Right lobe of liver (tissue), 6 donors: ENCODE measurements at regions not wholly inside any gene's neighbourhood (a gene's known extent, or its start where the extent isn't known, plus 50 kb on each side); places are given as distances from the start of the nearest gene placed in this dataset.
A peak's percentile ranks its signal among the peaks of the same experiment; 100 is the strongest.

ENCODE experiments used
- ATAC-seq, 4 donors: fragments of 200-7000 bp; cut with Tn5 transposase; one replicate each; pipeline ENCODE4 v1.9.1; 2020; ENCODE audit warnings: mild to moderate bottlenecking in 4 of 4, moderate library complexity in 4 of 4
- DNase-seq, 3 donors: peaks; one replicate each; pipeline ENCODE4 v3.0.0-alpha.2; 2020
- H3K27ac ChIP-seq, 3 donors: fragments of 200-600 bp; one replicate each; pipeline ENCODE4 v1.8.0; 2022
- H3K27me3 ChIP-seq, 2 donors: fragments of 200-600 bp; one replicate each; pipeline ENCODE4 v1.8.0; 2022
- H3K36me3 ChIP-seq, 4 donors: fragments of 200-600 bp; sonication (generic) in 1 of 4; one replicate each; pipeline versions ENCODE4 v1.5.1 to v1.8.0; 2017 to 2022; ENCODE audit warnings: control low read depth in 1 of 4
- H3K4me1 ChIP-seq, 4 donors: fragments of 200-600 bp; sonication (generic) in 1 of 4; one replicate each; pipeline versions ENCODE4 v1.5.1 to v1.8.0; 2017 to 2022; ENCODE audit warnings: control low read depth in 1 of 4
- H3K4me3 ChIP-seq, 3 donors: fragments of 200-600 bp; one replicate each; pipeline ENCODE4 v1.8.0; 2022
- H3K9me3 ChIP-seq, 4 donors: fragments of 200-600 bp; sonication (generic) in 1 of 4; one replicate each; pipeline versions ENCODE4 v1.5.1 to v1.8.0; 2017 to 2022; ENCODE audit warnings: control low read depth in 1 of 4
- POLR2A ChIP-seq: fragments of 450-650 bp; IDR thresholded peaks from one replicate; pipeline ENCODE4 v1.6.1; 2017; ENCODE audit warnings: antibody characterized with exemption, mild to moderate bottlenecking
- WGBS: methylation state at CpG from one replicate; pipeline ENCODE4 v1.1.6; 2018; ENCODE audit warnings: low coverage, low lambda C conversion rate; ENCODE audit not compliant: insufficient coverage; ENCODE audit errors: missing lambda C conversion rate; 5-methylcytosine and 5-hydroxymethylcytosine counted together
- intact Hi-C, 2 donors: fragments of 100-400 bp; cut with DNase I; formaldehyde crosslinking; loops; one replicate each; pipeline versions ENCODE4 v1.11.2 to v1.14.1; 2022
- TF ChIP-seq, protein P1 (sequence below), 4 donors: fragments of 200-600 bp in 3 of 4; fragments of 450-650 bp in 1 of 4; IDR thresholded peaks; one replicate each; pipeline versions ENCODE4 v1.5.1 to v1.8.0; 2016 to 2022; ENCODE audit warnings: antibody characterized with exemption in 4 of 4, mild to moderate bottlenecking in 2 of 4
- donor health status: DM: no; HTN: yes; CAD: no.
- donor health status: DM: no; HTN: no; CAD: no.
- donor health status: DM: no; HTN: no; CAD: no.
- donor health status: DM: no; HTN: yes; CAD: no.
- donor health status: DM: no; HTN: yes; CAD: no.

GRCh38 chr4:62550121-62550520 is 1350.0 kb downstream of the ADGRL3 start:
- WGBS, result 52% methylated on average over 2 of the region's 2 CpGs
- H3K4me3 ChIP-seq, result no peak overlapping the region
- no peaks in the 10 kb centered on the region for H3K4me1 ChIP-seq
- DNase-seq (no peak), ATAC-seq (no peak)
- TF ChIP-seq POLR2A, result no peak
- TF ChIP-seq, protein P1, sequence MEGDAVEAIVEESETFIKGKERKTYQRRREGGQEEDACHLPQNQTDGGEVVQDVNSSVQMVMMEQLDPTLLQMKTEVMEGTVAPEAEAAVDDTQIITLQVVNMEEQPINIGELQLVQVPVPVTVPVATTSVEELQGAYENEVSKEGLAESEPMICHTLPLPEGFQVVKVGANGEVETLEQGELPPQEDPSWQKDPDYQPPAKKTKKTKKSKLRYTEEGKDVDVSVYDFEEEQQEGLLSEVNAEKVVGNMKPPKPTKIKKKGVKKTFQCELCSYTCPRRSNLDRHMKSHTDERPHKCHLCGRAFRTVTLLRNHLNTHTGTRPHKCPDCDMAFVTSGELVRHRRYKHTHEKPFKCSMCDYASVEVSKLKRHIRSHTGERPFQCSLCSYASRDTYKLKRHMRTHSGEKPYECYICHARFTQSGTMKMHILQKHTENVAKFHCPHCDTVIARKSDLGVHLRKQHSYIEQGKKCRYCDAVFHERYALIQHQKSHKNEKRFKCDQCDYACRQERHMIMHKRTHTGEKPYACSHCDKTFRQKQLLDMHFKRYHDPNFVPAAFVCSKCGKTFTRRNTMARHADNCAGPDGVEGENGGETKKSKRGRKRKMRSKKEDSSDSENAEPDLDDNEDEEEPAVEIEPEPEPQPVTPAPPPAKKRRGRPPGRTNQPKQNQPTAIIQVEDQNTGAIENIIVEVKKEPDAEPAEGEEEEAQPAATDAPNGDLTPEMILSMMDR (IDR thresholded peaks at IDR 0.05), result no peak
- H3K27ac ChIP-seq, result no peak overlapping the region
- intact Hi-C loops, result no loop called here
- H3K27me3 ChIP-seq, result no peaks in the 10 kb centered on the region
- no peaks in the 10 kb centered on the region for H3K36me3 ChIP-seq
- no peaks in the 10 kb centered on the region for H3K9me3 ChIP-seq

- Histone ChIP-seq H3K9me3 (no peaks in the 10 kb centered on the region), H3K36me3 (no peaks in the 10 kb centered on the region), H3K4me1 (no peaks in the 10 kb centered on the region), H3K27me3 (no peaks in the 10 kb centered on the region), H3K4me3 (no peak overlapping the region), H3K27ac (no peak overlapping the region)
- 80% methylated on average over 1 of the region's 1 CpG for WGBS
- DNase-seq, result no peak
- no peak for ATAC-seq
- intact Hi-C loops, result no loop called here
- TF ChIP-seq, protein P1 (IDR thresholded peaks at IDR 0.05), result no peak
- TF ChIP-seq POLR2A, result no peak
Observed at GRCh38 chr4:62549601-62550000, 1349.5 kb downstream of the ADGRL3 start.

DNA sequence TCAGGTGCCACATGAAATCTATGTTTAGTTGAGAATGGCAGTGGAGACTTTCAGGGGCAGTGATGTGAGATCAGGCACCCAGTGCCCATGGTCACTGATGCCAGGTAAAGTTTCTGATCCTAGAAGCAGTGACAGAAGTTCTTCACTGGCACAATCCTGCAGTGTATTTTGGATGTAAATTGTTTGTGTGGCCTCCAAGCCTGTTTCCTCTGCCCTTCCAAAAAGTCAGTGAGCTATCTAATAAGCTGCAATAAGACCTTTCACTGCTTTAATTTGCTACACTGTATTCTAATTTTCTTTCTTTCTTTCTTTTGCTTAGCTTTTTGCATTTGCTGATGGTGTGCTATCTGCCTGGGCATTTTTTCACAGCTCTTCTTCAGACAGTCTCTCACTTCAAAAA is 1348.6 kb downstream of the ADGRL3 start:
- H3K27ac ChIP-seq, result no peak overlapping the region

DNA sequence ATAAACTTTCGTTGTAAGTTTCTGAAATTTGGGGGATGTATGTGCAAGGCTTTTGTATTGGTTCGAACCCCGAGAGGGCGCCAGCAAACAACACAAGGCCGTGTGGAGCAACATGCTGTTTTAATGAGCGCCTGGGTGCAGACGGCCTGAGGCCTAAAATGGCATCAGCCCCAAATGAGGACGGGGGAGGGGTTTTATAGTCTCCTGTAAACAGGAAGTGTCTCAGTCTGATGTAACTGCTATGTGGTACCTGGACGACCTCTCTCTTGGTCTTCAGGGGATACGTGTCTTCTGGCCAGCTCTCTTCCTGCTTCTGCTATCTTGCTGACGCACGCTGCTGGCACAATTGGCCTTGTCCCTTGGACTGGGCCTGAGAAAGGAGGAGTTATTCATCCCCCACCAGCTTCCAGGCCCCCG is 1348.0 kb downstream of the ADGRL3 start:
- H3K4me1 ChIP-seq, result no peaks in the 10 kb centered on the region
- H3K36me3 ChIP-seq, result no peaks in the 10 kb centered on the region
- intact Hi-C loops, result no loop called here
- TF ChIP-seq, protein P1 (IDR thresholded peaks at IDR 0.05), result no peak
- no peaks in the 10 kb centered on the region for H3K9me3 ChIP-seq
- DNase-seq, result peak in 1 of 3 donors; percentile 20
- 41% methylated on average over 9 of the region's 13 CpGs for WGBS
- H3K27me3 ChIP-seq, result no peaks in the 10 kb centered on the region
- no peak overlapping the region for H3K4me3 ChIP-seq
- no peak overlapping the region for H3K27ac ChIP-seq
- no peak for ATAC-seq

More for the DNA sequence above, 1348.6 kb downstream of the ADGRL3 start:
- intact Hi-C loops, result no loop called here
- ATAC-seq (no peak), DNase-seq (no peak)
- no peak for TF ChIP-seq POLR2A
- TF ChIP-seq, protein P1 (IDR thresholded peaks at IDR 0.05), result no peak
- H3K4me3 ChIP-seq, result no peak overlapping the region
- H3K36me3 ChIP-seq, result no peaks in the 10 kb centered on the region
- no peaks in the 10 kb centered on the region for H3K27me3 ChIP-seq
- no peaks in the 10 kb centered on the region for H3K9me3 ChIP-seq
- no peaks in the 10 kb centered on the region for H3K4me1 ChIP-seq

GRCh38 chr4:62544428-62544827 is 1344.3 kb downstream of the ADGRL3 start:
- H3K4me1 ChIP-seq, result no peaks in the 10 kb centered on the region
- H3K36me3 ChIP-seq, result no peaks in the 10 kb centered on the region
- no peak for DNase-seq
- no peak overlapping the region for H3K27ac ChIP-seq
- no peak for ATAC-seq
- intact Hi-C loops, result no loop called here
- WGBS, result 46% methylated on average over 3 of the region's 3 CpGs
- no peak for TF ChIP-seq POLR2A
- TF ChIP-seq, protein P1 (IDR thresholded peaks at IDR 0.05), result no peak
- no peaks in the 10 kb centered on the region for H3K9me3 ChIP-seq
- H3K27me3 ChIP-seq, result no peaks in the 10 kb centered on the region
- H3K4me3 ChIP-seq, result no peak overlapping the region
